ENCODE measurements at regions not wholly inside any gene's neighbourhood (a gene's known extent, or its start where the extent isn't known, plus 50 kb on each side); places are given as distances from the start of the nearest gene placed in this dataset.

DNA sequence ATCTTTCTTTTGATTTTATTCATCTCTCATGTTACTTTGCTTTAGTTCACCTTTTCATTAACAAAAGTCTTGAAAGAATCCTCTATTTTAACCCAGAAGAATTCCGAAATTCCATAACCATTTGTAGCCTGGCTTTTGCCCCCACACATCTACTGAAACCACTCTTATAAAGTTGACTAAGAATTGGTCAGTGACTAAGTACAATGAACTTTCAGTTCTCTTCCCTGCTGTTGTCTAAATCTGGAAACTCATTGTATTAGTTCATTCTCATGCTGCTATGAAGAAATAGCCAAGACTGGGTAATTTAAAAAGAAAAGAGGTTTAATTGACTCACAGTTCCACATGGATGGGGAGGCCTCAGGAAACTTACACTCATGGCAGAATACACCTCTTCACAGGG lies 49.9 kb upstream of the PNPT1 start:
- no peaks in the 10 kb centered on the region for H3K27me3 ChIP-seq (ENCODE audit: insufficient read depth, low read length)
- no peaks in the 10 kb centered on the region for H3K36me3 ChIP-seq (ENCODE audit: insufficient read depth, low read length)
- H2AFZ ChIP-seq (ENCODE audit: low read length, unreplicated experiment): no peak overlapping the region
- no peak overlapping the region for H3K4me3 ChIP-seq (ENCODE audit: low read depth, low read length)
- H3K79me2 ChIP-seq (ENCODE audit: control insufficient read depth, insufficient read depth, low read length, unreplicated experiment): no peaks in the 10 kb centered on the region
- H3K4me1 ChIP-seq (ENCODE audit: control insufficient read depth, insufficient read depth, low read length, unreplicated experiment): peaks cover 4% of the 10 kb centered on the region
- H3K27ac ChIP-seq (ENCODE audit: low read depth, low read length): no peak overlapping the region
